ENCODE measurements at regions not wholly inside any gene's neighbourhood (a gene's known extent, or its start where the extent isn't known, plus 50 kb on each side); places are given as distances from the start of the nearest gene placed in this dataset.
"Not testable (repeated sequence)": the region's sequence is repeated elsewhere in the genome, so short reads cannot be mapped to it uniquely, and the experiment has no call there.

DNA sequence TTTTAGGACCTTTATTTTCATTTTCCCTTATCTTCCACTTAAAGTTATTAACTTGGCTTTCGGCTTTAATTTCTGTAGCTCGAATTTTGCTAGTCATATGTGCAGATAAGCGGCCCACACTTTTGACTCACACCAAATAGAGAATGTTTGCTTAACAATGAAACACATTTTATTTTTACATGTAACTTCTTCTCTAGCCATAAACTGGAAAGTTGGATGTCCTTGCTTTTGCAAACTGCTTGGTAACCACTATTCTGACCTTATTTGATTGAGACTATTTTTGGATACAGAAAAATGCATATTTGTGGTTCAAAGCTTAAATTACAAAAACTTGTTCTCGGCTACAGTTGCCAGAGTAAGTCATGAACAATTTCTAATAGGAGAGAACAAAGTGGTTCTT lies 600.0 kb downstream of the KCTD12 start:
- no peak for DNase-seq (ENCODE audit: low spot score)

DNA sequence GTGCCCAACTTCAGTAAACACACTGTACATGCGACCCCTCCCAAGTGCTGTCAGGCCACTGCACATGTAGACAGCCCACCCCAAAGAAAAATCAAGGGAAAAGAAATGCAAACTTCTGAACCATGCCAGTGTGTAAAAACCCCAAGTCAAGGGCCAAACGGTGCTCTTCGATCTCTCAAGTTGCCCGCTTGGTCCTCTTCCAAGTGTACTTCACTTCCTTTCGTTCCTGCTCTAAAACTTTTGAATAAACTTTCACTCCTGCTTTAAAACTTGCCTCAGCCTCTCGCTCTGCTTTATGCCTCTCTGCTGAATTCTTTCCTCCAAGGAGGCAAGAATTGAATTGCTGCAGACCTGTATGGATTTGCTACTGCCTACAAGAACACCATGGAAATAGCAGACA lies 600.7 kb downstream of the KCTD12 start:
- no peak for DNase-seq (ENCODE audit: low spot score)

DNA sequence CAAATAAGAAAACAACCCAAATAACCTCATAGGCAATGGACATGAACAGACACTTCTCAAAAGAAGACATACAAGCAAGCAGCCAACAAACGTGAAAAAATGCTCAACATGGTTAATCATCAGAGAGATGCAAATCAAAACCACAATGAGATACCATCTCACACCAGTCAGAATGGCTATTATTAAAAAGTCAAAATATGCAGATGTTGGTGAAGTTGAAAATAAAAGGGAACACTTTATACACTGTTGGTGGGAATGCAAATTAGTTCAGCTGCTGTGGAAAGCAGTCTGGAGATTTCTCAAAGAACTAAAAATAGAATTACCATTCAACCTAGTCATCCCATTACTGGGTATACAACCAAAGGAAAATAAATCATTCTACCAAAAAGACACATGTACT lies 606.4 kb downstream of the KCTD12 start:
- DNase-seq (ENCODE audit: low spot score), result not testable (repeated sequence)

DNA sequence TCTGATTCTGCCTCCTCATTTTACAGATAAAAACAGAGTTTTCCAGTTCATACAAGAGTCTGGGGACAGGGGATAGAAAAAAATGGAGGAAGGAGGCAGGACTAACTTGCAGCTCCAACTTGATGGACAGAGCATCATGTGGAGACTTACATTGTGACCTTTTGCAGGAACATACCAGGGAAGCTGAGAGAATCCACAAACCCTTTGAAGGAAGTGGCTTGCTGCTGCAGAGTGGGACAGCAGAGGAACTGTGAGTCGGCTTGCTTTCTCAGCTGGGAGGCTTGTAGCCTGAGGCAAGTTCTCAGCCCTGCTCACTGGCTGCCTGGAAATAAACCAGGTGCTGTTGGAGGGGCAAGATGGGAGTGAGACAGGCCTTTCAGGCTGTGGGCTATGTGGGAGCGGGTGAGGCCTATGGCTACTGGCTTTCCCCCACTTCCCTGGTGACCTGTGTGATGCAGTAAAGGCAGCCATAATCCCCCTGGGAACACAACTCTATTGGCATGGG lies 614.4 kb downstream of the KCTD12 start:
- peak; percentile 50 for DNase-seq (ENCODE audit: low spot score)

DNA sequence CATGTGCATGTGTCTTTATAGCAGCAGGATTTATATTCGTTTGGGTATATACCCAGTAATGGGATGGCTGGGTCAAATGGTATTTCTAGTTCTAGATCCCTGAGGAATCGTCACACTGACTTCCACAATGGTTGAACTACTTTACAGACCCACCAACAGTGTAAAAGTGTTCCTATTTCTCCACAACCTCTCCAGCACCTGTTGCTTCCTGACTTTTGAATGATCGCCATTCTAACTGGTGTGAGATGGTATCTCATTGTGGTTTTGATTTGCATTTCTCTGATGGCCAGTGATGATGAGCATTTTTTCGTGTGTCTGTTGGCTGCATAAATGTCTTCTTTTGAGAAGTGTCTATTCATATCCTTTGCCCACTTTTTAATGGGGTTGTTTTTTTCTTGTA lies 617.9 kb downstream of the KCTD12 start:
- not testable (repeated sequence) for DNase-seq (ENCODE audit: low spot score)

DNA sequence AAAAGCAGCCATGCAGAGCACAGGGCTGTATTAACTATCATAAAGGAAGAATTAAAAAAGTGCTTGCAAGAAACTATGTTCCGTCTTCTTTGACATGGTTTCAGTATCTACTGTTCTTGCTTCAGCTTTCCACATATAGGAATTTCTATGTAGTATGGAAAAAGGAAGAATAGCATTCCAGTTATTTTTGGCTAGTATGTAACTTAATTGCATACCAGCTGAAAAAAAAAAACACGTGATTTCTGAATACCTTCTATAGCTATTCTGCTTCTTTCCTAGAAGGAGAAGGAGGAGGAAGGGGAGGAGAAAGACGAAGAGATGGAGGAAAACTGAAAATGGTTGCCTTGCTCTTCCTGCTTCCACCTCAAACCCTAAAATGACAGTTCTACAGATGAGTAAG lies 619.0 kb downstream of the KCTD12 start:
- no peak for DNase-seq (ENCODE audit: low spot score)

DNA sequence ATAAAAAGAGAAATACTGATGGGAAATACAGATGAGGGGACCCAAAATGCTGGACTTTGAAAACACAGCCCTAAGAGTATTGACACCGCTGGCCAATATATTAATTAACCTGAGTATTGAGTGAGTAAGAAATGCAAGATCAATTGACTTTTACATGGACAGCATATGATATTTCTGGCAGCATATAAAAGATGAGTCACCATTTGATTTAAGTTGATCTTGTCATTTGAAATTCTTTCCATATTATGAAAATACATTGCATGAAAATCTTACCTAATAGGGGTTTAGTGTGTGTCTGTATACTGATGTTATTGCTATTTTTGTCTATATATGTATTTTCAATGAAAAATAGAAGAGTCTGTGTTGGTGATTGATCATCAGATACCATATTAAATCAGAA lies 619.6 kb downstream of the KCTD12 start:
- DNase-seq (ENCODE audit: low spot score), result no peak

DNA sequence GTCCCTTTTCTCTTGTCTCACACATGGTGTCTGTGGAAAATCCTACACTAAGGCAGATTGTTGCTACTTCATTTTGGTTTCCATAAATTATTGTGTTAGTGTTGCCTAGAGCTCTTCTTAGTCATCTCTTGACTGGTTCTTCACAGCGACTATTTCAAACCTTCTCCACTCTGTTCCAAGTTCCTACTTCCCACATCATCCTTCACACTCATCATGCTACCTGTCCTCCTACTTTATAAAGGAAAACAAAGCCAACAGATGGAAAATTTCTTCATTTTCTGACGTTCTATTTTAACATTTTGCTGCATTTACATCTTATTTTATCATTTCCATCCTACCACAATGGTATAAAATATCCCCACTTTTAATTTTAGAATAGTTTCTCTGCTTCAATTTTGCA lies 614.1 kb downstream of the LMO7 start:
- DNase-seq (ENCODE audit: low spot score), result no peak

DNA sequence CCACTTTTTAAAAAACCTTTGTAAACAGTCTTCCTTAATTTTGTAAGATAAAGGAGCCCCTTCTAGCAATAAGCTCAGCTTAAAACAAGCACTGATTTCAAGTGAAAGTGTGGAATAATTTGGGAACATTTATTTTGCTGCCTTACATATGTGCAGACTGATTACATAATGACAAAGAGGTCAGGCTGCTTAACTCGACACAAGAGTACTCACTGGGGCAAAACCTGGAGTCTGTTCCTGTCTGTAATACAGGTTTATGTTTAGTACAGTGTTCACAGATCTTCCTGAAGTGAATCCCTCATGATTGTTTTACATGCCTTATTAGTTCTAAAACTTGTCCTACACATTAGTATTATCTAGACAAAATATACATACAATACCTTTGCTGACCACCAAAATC lies 609.8 kb downstream of the LMO7 start:
- DNase-seq (ENCODE audit: low spot score), result no peak

DNA sequence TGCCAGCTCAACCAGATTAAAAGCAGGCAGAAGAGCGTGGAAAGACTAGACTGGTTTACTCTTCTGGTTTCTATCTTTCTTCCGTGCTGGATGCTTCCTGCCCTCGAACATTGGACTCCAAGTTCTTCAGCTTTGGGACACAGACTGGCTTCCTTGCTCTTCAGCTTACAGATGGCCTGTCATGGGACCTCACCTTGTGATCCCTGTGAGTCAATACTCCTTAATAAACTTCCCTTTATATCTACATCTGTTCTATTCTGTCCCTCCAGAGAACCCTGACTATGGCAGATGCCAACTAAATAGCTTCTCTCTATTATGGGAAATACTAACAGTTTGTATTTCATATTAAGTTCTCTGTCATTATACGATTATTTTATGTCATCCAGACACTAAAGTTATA lies 609.1 kb downstream of the LMO7 start:
- DNase-seq (ENCODE audit: low spot score), result no peak

DNA sequence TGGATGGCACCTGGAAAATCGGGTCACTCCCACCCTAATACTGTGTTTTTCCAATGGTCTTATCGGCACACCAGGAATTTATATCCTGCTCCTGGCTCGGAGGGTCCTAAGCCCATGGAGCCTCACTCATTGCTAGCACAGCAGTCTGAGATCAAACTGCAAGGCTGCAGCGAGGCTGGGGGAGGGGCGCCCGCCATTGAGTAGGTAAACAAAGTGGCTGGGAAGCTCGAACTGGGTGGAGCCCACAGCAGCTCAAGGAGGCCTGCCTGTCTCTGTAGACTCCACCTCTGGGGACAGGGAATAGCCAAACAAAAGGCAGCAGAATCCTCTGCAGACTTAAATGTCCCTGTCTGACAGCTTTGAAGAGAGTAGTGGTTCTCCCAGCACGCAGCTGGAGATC lies 607.0 kb downstream of the LMO7 start:
- not testable (repeated sequence) for DNase-seq (ENCODE audit: low spot score)

DNA sequence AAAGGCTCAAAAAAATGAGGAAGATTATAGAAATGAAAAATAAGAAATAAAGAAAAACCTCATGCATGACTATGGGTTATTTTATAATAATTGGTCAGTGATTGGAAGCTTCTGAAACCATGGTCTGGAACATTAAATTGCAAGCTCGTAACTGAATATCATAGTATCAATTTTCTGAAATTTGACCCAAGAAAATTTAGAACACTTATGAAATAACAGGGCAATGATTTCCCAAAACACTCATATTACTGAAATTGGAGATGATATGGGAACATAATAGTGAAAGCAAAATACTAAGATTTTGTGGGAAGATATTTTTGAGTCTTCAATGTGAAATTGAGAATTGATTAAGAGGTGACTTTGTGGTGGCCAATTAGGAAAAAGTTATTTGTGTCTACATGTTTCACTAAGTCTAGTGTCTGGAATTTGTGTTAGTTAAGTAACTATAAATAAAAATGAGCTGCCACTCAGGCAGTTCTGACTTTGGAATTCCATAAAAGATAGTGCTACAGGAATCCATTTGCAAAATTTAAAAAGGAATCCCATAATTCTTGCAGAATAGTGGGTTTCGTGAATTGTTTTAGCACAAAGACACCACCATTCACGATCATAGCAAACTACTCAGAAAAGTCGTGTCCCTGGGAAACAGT lies 603.0 kb downstream of the LMO7 start:
- no peak for DNase-seq (ENCODE audit: low spot score)

DNA sequence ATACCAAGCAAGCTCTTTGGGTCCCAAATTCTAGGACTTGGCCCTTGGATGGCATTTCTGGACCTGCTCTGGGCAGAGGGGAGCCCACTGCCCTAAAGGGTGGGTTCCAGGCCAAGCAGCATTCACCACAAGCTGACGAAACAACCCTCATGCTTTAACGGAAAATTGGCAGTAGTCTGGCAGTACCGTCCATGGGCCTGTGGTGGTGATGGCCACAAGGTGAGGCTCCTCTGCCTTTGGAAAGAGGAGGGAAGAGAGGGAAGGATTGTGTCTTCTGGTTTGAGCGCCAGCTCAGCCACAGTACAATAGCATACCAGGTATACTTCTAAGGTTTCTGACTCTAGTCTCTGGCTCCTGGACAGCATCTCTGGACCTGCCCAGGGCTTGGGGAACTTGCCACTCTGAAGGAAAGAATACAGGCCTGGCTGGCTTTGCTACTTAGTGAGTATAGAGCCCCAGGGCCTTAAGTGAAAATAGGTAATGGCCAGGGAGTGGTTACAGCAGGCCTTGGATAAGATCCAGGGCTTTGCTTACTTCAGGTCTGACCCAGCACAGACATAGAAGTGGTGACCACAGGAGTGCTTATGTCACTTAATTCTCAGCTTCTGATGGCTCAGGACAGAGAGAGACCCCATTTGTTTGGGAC lies 595.5 kb downstream of the LMO7 start:
- DNase-seq (ENCODE audit: low spot score), result no peak

DNA sequence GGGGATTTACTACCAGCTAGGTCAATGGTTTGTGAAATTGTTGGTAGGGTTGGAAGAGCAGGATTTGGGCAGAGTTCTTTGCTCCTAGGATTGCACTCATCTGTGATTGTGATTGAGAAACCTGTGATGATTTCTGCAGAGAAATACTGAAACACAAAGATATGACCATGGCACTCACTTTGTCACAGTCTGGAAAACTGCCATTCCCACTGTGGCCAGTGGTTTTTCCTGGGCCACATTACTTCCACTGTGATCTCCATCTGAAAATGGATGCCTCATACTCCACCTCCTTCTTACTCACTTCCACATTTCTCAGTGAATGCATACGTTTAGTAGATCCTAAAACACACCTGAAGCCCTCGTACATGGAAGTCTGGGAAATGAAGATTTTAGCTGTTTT lies 593.2 kb downstream of the LMO7 start:
- no peak for DNase-seq (ENCODE audit: low spot score)

DNA sequence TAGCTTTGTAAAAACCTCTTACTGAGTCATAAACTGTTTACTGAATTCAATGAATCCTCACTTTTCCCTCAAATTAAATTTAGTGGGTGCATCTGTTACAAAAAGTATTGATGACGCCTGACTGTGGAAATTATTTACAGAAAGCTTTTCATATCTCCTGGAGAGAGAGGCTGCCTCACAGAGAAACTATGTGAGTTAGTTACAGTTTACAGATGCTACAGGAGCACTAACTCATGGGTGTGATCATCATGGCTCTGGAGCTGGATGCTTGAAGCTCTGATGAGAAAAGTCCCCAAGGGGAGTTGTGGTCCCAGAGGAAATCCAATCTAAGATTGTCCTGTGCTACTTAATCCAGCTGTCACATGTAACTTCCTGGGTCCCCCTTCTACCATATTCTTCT lies 590.8 kb downstream of the LMO7 start:
- DNase-seq (ENCODE audit: low spot score), result no peak

DNA sequence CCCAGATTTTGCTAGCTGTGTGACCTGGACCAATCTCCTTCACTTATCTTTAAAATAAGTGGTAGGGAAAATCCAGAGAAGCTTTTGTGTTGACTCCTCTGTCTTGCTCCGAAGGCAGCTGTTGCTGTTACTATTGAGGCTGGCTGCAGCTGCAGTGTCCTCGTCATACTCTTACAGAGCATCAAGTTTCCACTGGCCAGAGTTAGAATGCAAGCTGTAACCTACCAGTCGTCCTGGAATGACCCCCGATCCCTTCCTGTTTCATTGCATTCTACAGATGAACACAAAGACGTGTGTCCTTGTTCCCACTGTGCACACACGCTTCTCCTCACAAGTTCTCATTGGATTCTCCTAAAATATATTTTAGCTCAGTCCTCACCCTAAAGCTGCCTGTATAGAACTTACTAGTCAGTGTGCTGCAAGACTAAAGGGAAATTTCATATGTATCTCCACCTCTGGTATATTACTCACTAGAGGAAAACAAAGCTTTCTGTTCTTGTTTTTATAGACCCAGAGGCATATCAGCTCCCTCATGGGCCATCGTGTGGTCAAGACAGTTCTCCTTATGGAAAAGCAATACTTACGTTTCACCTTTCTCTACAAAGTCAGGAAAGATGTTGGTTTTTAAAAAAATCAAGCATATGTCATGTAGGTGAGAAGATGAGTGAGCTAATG lies 589.8 kb downstream of the LMO7 start:
- no peak for DNase-seq (ENCODE audit: low spot score)

DNA sequence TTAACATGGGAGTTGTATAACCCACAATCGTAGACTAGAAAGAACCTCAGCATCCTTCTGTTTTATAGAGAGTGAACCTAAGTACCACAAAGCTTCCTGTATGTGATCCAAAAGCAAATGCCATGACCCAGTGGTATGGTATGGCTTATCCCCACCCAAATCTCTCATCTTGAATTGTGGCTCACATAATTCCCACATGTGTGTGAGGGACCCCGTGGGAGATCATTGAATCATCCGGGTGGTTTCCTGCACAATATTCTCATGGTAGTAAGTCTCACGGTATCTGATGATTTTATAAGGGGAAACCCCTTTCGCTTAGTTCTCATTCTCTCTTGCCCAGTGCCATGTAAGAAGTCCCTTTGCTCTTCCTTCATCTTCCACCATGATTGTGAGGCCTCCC lies 587.9 kb downstream of the LMO7 start:
- DNase-seq (ENCODE audit: low spot score), result no peak

DNA sequence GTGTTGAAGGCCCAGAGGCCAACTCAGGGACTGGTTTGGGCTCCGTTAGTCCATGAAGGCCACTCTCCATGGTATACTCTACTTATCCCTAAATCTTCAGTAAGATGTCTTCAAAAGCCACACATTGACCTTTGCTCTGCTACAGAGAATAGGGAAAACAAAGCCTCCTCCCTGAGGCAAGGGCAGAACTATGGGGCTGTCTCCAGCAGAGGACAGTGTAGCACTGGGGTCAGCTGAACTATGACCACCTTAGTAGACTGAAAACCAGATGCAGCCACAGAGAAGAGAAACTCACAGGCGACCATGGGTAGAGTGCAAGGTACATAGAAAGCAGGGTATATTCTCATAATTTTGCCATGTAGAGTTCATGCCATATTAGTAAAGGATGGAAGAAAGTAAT lies 587.4 kb downstream of the LMO7 start:
- no peak for DNase-seq (ENCODE audit: low spot score)

DNA sequence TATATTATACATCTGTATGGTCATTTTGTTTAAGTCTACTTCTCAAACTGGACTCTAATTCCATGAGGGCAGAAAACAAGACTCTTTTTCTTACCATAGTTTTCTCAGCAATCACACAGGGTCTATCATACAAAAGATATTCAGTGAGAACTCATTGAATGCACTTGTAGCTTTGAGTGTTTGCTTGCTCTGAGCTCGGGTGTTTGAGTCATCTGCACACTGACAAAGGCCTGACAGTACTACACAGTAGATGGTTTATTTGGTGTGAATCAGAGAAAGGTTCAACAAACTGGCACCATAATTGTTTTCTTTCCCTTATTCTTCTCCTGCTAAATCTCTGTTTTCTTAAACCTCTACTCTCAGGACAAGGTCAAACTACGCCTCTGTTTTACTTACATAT lies 586.4 kb downstream of the LMO7 start:
- no peak for DNase-seq (ENCODE audit: low spot score)

DNA sequence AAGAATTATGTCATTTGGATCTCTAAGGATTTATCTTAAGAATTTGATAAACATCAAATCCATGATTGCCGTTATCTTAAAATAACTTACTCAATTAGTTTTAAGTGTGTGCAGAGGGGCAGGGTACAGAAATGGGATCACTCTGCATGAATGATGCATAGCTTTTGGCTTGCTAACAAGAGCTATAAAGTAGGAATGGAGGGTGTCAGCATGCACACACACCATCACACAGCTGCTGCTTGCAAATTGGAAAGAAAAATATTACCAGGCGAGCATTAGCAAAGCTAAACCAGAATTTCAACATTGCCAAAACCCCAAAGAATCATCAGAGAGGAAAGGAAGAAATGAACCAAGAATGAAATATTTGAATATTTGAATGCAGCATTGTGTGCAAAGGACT lies 580.6 kb downstream of the LMO7 start:
- DNase-seq (ENCODE audit: low spot score), result no peak

DNA sequence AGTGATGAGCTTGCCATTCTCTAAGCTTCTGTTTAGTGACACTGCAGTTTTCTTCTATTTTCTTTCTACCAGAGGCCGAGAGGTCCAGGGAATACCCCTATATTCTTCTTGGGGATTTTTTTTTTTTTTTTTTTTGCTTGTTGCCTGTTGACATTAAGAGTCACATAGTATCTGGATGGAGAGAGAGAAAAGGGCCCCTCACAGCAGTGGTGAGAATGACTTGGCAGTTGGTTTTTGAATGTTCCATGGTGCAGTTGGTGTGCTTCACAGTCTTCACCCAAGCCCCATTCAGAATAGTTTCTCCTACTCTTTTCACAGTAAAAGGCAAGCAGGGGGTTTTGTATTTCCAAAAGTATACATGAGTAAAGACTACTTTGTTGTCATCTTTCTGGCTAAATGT lies 577.9 kb downstream of the LMO7 start:
- DNase-seq (ENCODE audit: low spot score), result no peak

DNA sequence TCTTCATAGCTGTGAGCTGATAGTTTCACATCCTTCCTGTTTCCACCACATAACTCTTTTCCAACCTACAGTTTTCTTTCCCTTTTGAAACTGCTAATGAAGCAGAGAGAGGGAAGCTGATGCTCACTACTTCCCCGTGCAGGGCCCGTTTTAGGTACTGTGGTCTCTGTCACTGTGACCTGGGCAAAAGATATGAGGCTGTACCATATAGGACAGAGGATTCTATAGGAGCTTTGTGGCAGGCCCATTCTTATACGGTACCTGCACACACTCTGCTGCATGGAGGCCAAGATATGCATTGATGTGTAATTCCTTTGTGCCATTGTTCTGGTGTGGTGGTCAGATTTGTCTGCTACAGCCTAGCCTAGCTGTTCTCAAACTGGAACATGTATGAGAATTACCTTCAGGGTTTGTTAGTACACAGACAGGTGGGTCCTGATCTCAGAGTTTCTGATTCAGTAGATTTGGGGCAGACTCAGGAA lies 577.3 kb downstream of the LMO7 start:
- DNase-seq (ENCODE audit: low spot score), result no peak

DNA sequence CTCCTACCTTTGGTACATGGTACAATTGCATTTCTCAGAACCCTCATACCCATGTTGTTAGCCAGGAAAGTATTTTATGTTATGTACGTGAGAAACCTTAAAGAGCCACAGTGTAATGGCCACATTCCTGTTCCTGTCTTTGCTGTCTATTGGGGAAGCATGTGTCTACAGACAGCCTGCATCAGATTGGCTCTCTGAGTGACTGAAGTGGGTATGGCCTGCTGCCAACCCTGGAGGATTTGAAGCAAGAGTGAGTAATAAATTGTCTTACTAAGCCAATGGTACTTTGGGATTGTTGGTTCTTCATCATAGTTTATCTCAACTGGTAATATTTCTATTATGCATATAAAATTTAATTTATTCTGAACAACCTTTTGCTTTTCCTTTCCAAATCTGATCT lies 574.1 kb downstream of the LMO7 start:
- DNase-seq (ENCODE audit: low spot score), result no peak
